HG03045 (cell line): ENCODE measurements at regions not wholly inside any gene's neighbourhood (a gene's known extent, or its start where the extent isn't known, plus 50 kb on each side); places are given as distances from the start of the nearest gene placed in this dataset.
"Not testable (repeated sequence)": the region's sequence is repeated elsewhere in the genome, so short reads cannot be mapped to it uniquely, and the experiment has no call there.

ENCODE experiments used
- ATAC-seq: cut with Tn5 transposase; IDR thresholded peaks from one replicate; pipeline ENCODE4 v1.9.1; 2021; ENCODE audit warnings: mild to moderate bottlenecking, moderate library complexity; ENCODE audit not compliant: unreplicated experiment

- ATAC-seq, result no peak
Measured at GRCh38 chr9:117775591-117775990, 71.4 kb downstream of the TLR4 start.

DNA sequence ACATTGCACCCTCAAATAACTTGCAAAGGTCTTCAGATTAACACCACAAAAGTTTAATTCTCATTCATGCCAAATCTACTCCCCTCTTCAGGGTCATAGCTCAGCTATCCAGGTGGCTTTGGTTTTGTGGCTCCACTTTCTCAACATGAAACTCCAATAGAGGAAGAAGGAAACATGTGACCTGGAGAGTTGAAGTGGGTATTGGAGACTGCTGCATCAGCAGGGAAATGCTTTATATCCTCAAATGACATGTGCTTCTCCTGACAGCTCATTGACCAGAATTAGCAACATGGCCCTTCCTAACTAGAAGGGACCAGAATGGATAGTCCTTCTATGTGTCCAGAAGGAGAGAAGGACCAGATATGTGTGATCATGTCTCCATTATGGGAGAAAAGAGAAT is 73.6 kb downstream of the TLR4 start:
- ATAC-seq, result no peak

- no peak for ATAC-seq
Measured at GRCh38 chr9:117779760-117780159, 75.6 kb downstream of the TLR4 start.

DNA sequence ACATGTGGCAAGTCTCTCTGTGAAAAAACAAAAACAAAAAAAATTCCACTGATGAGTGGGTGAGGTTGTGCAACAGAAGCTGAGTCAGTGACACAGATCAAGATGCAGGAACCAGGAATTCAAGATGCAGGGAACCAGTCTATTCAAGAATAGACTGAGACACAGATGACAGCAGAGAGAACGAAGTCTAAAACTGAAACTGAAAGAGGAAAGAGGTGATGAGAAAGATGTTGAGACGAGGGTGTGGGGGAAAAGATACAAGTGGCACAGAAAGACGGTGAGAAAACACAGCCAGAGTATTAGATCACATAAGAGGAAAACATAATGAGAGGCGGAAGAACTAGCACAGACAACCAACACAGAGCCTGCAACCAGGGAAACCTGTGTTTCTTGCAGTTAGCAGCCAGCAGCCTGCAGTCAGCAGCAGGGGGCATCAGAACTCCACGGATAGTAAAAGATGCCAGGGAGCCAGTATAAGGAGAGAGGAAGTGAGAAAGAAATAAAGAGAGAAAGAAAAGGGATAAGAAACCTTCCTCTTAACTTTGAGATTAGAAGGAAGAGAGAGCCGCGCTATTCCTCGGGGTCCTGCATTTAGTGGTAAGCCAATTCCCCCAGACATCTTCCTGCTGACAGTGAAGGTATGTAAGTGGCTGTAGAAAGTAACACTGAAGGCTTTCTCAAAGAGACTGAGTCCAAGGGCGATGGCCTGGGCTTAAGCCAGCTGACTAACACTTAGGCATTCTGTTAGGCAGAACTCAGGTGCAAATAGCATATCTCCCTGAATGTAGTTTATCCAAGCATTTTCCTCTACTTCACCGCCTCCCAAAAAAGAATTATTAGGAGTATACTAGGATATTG is 79.0 kb downstream of the TLR4 start:
- ATAC-seq, result peak; percentile 77

- peak; percentile 77 for ATAC-seq
Measured at GRCh38 chr9:117783828-117784227, 79.6 kb downstream of the TLR4 start.

- no peak for ATAC-seq
Measured at GRCh38 chr9:117784996-117785395, 80.8 kb downstream of the TLR4 start.

GRCh38 chr9:117787746-117788145 is 83.5 kb downstream of the TLR4 start:
- ATAC-seq, result no peak

GRCh38 chr9:117795271-117795670 is 91.1 kb downstream of the TLR4 start:
- no peak for ATAC-seq

DNA sequence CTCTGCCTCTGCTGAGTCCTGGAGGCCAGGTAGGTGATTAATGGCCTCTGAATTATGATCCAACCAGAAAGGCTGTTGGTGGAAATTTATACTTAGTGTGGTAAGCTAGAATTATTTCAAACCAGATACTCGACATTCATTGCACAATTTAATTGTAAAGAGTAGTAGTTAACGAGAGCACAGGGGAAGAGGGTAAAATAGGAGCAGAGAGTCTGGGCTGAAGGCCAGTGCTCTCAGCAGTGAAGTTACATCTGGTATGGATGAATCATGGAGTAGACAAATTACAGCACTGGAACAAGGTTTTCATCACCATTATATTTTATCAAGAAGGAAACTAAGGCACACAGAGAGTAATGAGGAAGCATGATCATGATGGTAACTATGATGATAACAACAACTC is 92.5 kb downstream of the TLR4 start:
- no peak for ATAC-seq

DNA sequence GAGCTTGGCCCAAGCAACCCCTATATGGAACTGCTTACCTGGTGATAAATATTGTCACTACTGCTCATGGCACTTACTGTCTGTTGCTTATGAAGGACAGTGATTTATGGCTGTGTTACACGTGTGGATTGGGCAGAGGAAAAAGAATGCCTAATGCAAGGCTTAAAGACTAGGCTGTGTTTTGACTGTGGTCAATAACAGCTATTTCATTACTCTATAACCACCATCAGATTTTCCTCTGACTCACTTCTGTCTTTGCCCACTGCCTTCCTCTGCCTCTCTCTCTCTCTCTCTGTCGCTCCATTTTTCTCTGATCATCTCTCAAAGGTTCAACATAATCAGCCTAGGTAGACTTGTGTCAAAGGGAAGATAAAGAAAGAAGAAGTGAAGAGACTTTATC is 96.2 kb downstream of the TLR4 start:
- ATAC-seq, result no peak

GRCh38 chr9:117809751-117810150 is 105.5 kb downstream of the TLR4 start:
- ATAC-seq, result no peak

DNA sequence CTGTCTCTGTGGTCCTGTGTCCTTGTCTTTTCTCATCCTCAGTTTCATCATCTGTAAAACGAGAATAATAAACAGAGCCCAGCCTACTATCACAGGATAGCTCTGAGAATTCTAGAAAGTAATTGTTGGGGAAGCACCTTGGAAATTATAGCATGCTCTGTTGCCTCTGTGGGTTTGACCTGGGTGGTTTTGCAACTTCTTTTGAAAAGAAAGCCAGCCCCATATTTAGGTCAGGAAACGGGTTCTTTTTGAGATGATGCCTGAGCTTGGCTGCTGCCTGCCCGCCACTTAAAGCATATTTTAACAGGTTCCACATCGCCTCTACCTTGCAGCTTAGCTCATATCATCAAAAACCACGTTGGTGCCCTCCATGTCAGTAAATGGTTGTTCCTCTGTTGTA is 111.1 kb downstream of the TLR4 start:
- ATAC-seq, result no peak

GRCh38 chr9:117815948-117816347 is 111.7 kb downstream of the TLR4 start:
- ATAC-seq, result no peak

GRCh38 chr9:117821954-117822353 is 117.8 kb downstream of the TLR4 start:
- ATAC-seq, result no peak

- no peak for ATAC-seq
Measured at GRCh38 chr9:117823576-117823975, 119.4 kb downstream of the TLR4 start.

GRCh38 chr9:117825609-117826347 is 121.6 kb downstream of the TLR4 start:
- ATAC-seq, result peak; percentile 78

- ATAC-seq, result no peak
Measured at GRCh38 chr9:117826837-117827236, 122.6 kb downstream of the TLR4 start.

- no peak for ATAC-seq
Measured at GRCh38 chr9:117827456-117827855, 123.3 kb downstream of the TLR4 start.

DNA sequence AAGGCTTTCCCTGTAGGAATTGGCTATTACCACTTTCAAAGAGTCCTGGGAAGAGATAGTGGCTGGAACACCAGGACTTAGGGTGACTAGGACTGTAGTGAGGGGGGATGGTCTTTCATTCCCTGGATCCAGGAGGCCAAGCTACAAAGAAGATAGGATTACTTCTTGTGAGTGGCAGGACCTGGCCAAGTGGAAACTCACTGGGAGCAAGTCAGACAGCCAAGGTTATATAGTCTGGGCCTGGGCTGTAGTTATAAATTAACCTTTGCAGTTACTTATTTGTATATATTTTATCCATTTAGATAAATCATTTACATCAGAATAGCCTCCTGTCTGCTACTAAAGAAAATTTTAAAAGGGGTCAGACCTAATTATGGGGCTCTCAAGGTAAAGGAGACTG is 124.3 kb downstream of the TLR4 start:
- no peak for ATAC-seq

DNA sequence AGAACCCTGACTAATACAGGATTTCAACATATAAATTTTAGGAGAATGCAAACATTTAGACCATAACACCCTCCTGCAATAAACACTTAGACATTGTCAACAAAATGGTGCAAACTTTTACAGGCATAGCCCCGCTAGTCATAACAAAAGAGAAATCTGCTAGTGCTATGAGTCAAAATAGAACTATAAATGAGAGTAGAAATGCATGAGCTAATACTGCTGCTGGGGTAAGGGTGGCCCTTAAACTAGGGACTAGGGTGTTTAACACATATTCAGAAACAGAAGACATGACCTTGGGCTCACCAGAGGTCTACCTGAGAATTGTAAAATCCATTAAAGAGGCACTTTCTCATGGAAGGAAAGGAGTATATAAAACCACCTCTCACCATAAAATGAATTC is 131.6 kb downstream of the TLR4 start:
- ATAC-seq, result peak; percentile 86

GRCh38 chr9:117839862-117840261 is 135.7 kb downstream of the TLR4 start:
- no peak for ATAC-seq

DNA sequence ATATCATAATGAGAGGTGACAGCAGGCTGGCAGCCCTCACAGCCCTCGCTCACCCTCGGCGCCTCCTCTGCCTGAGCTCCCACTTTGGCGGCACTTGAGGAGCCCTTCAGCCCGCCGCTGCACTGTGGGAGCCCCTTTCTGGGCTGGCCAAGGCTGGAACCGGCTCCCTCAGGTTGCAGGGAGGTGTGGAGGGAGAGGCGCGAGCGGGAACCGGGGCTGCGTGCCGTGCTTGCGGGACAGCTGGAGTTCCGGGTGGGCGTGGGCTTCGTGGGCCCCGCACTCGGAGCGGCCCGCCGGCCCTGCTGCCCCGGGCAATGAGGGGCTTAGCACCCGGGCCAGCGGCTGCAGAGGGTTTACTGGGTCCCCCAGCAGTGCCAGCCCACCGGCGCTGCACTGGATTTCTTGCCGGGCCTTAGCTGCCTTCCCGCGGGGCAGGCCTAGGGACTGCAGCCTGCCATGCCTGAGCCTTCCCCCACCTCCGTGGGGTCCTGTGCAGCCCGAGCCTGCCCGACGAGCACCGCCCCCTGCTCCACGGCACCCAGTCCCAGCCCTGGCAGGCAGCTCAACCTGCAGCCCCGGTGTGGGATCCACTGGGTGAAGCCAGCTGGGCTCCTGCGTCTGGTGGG is 147.7 kb downstream of the TLR4 start:
- ATAC-seq, result not testable (repeated sequence)
